GM12873 (cell line): ENCODE measurements at regions not wholly inside any gene's neighbourhood (a gene's known extent, or its start where the extent isn't known, plus 50 kb on each side); places are given as distances from the start of the nearest gene placed in this dataset.

Experiments used
- TF ChIP-seq, protein P1 (sequence below): IDR thresholded peaks from 2 replicates; pipeline ENCODE4 v1.5.1; 2012; ENCODE audit warnings: low read depth, mild to moderate bottlenecking, moderate library complexity, low read length, control low read depth; ENCODE audit not compliant: insufficient read depth; ENCODE audit errors: missing control alignments

DNA sequence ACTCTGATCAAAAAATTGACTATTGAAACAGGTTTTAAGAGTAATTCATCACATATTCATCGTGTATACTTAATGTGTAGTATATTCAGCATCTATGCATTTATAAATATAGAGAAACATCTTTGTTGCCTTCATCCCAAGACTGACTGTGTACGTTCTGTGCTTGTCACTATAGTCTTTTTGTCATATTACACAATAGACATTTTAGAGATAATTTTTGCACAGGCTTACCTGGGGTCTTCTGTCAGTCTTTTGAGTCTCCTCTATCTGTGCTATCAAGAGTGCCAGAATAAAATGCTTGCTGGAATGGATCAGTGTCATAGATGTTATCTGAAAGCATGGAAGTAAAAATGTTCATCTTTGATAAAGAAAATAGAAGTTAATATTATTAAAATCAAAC lies 1047.7 kb upstream of the NRXN1 start:
- TF ChIP-seq, protein P1, sequence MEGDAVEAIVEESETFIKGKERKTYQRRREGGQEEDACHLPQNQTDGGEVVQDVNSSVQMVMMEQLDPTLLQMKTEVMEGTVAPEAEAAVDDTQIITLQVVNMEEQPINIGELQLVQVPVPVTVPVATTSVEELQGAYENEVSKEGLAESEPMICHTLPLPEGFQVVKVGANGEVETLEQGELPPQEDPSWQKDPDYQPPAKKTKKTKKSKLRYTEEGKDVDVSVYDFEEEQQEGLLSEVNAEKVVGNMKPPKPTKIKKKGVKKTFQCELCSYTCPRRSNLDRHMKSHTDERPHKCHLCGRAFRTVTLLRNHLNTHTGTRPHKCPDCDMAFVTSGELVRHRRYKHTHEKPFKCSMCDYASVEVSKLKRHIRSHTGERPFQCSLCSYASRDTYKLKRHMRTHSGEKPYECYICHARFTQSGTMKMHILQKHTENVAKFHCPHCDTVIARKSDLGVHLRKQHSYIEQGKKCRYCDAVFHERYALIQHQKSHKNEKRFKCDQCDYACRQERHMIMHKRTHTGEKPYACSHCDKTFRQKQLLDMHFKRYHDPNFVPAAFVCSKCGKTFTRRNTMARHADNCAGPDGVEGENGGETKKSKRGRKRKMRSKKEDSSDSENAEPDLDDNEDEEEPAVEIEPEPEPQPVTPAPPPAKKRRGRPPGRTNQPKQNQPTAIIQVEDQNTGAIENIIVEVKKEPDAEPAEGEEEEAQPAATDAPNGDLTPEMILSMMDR: no peak

DNA sequence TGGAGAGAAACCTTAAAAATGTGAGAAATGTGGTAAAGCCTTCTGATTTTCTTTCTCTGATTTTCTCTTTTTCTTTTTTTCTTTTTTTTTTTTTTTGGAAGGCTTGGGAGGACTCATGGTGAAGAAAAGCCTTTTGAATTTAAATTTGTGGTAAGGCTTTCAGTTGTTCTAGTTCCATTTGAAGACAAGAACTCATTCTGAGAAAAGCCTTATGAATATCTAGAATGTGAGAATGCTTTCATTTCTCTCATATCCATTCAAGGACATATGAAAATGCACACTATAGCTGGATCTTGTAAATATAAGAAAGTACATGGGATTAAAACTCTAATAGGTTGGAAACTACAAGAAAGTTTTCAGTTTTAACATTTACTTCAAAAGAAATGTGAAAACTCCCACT lies 1045.2 kb upstream of the NRXN1 start:
- TF ChIP-seq, protein P1: no peak

DNA sequence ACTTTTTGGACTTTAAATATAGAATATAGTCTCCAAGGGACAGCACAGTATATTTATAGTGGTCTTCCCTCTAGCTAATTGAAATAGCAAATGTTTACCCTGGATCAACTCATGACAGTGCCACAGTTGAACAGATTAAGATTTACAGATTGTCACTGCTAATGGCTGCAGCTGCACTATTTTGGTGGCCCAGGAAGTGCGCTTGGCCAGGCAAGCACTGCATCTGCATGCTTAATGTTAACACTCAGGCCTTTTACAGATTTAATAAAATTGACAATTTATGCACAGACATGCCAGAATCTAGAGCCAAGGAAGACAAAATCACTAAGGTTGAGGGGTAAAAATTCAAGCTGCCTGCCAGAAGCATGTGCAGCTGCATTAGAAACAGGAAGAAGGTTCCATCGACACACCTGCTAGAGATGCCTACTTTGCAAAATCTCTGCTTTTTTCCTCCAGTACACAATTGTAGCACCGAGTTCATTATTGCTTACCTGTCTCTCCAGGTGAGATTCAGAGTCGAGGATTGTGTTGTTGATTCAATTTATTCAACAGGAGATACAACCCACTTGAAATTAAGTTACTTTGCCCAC lies 1042.3 kb upstream of the NRXN1 start:
- TF ChIP-seq, protein P1: no peak

DNA sequence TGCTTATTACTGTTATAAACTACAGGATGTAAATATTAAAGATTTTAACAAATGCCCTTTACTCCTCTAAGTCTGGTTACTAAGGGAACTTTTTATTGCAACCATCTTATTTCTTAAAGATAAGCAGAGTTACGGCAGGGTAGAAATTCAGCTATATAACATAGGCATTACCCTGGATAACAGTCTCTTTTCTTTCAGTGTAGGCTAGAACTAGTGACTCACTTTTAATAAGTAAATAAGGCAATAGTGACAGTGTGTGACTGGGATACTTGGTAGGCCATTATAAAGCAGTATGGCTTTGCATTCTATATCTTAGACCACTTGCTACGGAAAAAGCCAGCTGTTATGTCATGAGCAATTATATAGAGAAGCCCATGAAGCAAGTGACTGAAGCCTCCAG lies 1041.0 kb upstream of the NRXN1 start:
- TF ChIP-seq, protein P1: no peak

DNA sequence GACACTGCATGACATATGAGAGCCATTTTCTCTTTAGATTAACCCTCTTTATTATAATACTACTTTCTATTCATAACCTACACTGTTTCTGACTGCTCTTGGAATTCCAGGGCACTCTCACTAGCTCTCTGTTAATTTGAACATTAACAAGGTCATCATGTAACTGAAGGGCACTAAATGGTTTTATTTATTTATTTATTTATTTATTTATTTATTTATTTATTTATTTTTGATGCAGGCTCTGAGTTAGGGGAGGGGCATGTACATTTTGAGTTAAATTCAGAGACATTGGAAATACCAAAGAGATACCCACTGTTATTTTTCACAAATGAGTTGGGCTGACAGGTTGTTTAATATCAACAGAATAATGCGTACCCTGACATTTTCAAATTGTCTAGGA lies 1038.7 kb upstream of the NRXN1 start:
- TF ChIP-seq, protein P1: no peak

DNA sequence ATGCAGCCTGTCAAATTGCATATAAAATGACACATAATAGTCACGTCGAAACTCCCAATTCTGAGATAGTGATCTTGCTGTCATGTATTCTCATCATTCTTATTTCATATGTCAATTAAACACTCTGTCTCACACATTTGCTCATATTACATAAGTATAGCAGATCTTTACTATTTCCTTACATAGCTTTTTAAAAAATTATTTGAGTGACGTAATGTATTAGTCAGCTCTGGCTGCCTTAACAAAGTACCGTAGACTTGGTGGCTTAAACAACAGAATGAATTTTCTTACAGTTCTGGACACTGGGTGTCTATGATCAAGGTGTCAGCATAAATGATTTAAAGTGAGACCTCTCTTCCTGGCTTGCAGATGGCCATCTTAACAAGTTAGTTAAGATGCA lies 1032.3 kb upstream of the NRXN1 start:
- TF ChIP-seq, protein P1: no peak

DNA sequence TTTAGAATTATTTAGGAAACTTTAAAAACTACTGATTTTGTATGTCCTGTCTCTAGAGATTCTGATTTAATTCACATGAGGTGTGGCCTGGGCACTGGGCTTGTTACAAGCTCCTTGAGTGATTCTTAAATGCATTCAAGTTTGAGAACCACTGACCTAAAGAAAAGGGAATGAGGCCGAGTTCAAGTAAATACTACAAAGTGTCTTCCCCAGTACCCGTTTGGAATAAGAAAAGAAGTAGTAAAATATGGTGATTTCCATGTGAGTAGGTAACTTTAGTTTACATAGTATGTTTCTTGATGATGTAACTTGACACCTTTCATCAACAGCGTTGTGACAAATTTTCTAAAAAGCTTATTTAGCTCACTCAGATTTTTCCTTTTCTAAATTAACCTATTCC lies 1022.9 kb upstream of the NRXN1 start:
- TF ChIP-seq, protein P1: no peak
